ENCODE measurements at regions not wholly inside any gene's neighbourhood (a gene's known extent, or its start where the extent isn't known, plus 50 kb on each side); places are given as distances from the start of the nearest gene placed in this dataset.

- H3K4me1 Mint-ChIP-seq (ENCODE audit: low read depth, unreplicated experiment) = no peaks in the 10 kb centered on the region
- no peak overlapping the region for H3K4me3 Mint-ChIP-seq (ENCODE audit: unreplicated experiment)
- Histone ChIP-seq H3K9me3 (no peaks in the 10 kb centered on the region), H3K36me3 (ENCODE audit: control insufficient read depth, insufficient read depth, low read length) (no peaks in the 10 kb centered on the region), H3K4me3 (ENCODE audit: low read depth, low read length) (no peak overlapping the region), H3K27me3 (replicated peaks; ENCODE audit: control insufficient read depth, insufficient read depth, low read length) (no peaks in the 10 kb centered on the region), H3K4me1 (no peaks in the 10 kb centered on the region)
- no peaks in the 10 kb centered on the region for H3K27me3 Mint-ChIP-seq (ENCODE audit: insufficient read depth, unreplicated experiment)
- CTCF ChIA-PET = no interaction called here
- intact Hi-C loops (cut with micrococcal nuclease; ENCODE audit: unreplicated experiment) = no loop called here
- H3K9me3 Mint-ChIP-seq (ENCODE audit: unreplicated experiment) = no peaks in the 10 kb centered on the region
- POLR2A ChIA-PET = no interaction called here
- no peak for DNase-seq
- no peaks in the 10 kb centered on the region for H3K36me3 Mint-ChIP-seq (ENCODE audit: insufficient read depth, unreplicated experiment)
- BruUV-seq (replicated peaks) = no TSS peak
- H3K27ac Mint-ChIP-seq (ENCODE audit: unreplicated experiment) = no peak overlapping the region
- no peak for TF ChIP-seq CTCF (IDR thresholded peaks at IDR 0.05; ENCODE audit: insufficient read depth in 1 of 2, low read depth in 1 of 2, low read length in 1 of 2, severe bottlenecking in 1 of 2, unreplicated experiment in 1 of 2)
Measured at GRCh38 chr18:30616414-30616813, 426.1 kb downstream of the DSC3 start.

GRCh38 chr18:30613467-30613801 lies 429.1 kb downstream of the DSC3 start:
- H3K9me3 Mint-ChIP-seq (ENCODE audit: unreplicated experiment) = no peaks in the 10 kb centered on the region
- H3K4me3 Mint-ChIP-seq (ENCODE audit: unreplicated experiment) = no peak overlapping the region
- Histone ChIP-seq H3K36me3 (ENCODE audit: control insufficient read depth, insufficient read depth, low read length) (no peaks in the 10 kb centered on the region), H3K4me1 (no peaks in the 10 kb centered on the region), H3K27me3 (replicated peaks; ENCODE audit: control insufficient read depth, insufficient read depth, low read length) (no peaks in the 10 kb centered on the region), H3K9me3 (no peaks in the 10 kb centered on the region), H3K4me3 (ENCODE audit: low read depth, low read length) (no peak overlapping the region)
- BruUV-seq (replicated peaks) = no TSS peak
- TF ChIP-seq CTCF (IDR thresholded peaks at IDR 0.05; ENCODE audit: insufficient read depth in 1 of 2, low read depth in 1 of 2, low read length in 1 of 2, severe bottlenecking in 1 of 2, unreplicated experiment in 1 of 2) = no peak
- no peaks in the 10 kb centered on the region for H3K36me3 Mint-ChIP-seq (ENCODE audit: insufficient read depth, unreplicated experiment)
- CTCF ChIA-PET = no interaction called here
- no peaks in the 10 kb centered on the region for H3K4me1 Mint-ChIP-seq (ENCODE audit: low read depth, unreplicated experiment)
- no peaks in the 10 kb centered on the region for H3K27me3 Mint-ChIP-seq (ENCODE audit: insufficient read depth, unreplicated experiment)
- H3K27ac Mint-ChIP-seq (ENCODE audit: unreplicated experiment) = no peak overlapping the region
- POLR2A ChIA-PET = no interaction called here
- no peak for DNase-seq
- intact Hi-C loops (cut with micrococcal nuclease; ENCODE audit: unreplicated experiment) = no loop called here

- Mint-ChIP-seq H3K9me3 (ENCODE audit: unreplicated experiment) (no peaks in the 10 kb centered on the region), H3K36me3 (ENCODE audit: insufficient read depth, unreplicated experiment) (no peaks in the 10 kb centered on the region), H3K27ac (ENCODE audit: unreplicated experiment) (no peak overlapping the region), H3K27me3 (ENCODE audit: insufficient read depth, unreplicated experiment) (no peaks in the 10 kb centered on the region), H3K4me3 (ENCODE audit: unreplicated experiment) (no peak overlapping the region), H3K4me1 (ENCODE audit: low read depth, unreplicated experiment) (no peaks in the 10 kb centered on the region)
- POLR2A ChIA-PET = no interaction called here
- TF ChIP-seq CTCF (IDR thresholded peaks at IDR 0.05; ENCODE audit: insufficient read depth in 1 of 2, low read depth in 1 of 2, low read length in 1 of 2, severe bottlenecking in 1 of 2, unreplicated experiment in 1 of 2) = no peak
- H3K36me3 ChIP-seq (ENCODE audit: control insufficient read depth, insufficient read depth, low read length) = no peaks in the 10 kb centered on the region
- H3K9me3 ChIP-seq = no peaks in the 10 kb centered on the region
- intact Hi-C loops (cut with micrococcal nuclease; ENCODE audit: unreplicated experiment) = no loop called here
- no TSS peak for BruUV-seq (replicated peaks)
- CTCF ChIA-PET = no interaction called here
- no peaks in the 10 kb centered on the region for H3K27me3 ChIP-seq (replicated peaks; ENCODE audit: control insufficient read depth, insufficient read depth, low read length)
- no peaks in the 10 kb centered on the region for H3K4me1 ChIP-seq
- DNase-seq = no peak
- H3K4me3 ChIP-seq (ENCODE audit: low read depth, low read length) = no peak overlapping the region
Measured at GRCh38 chr18:30601541-30601940, 441.0 kb downstream of the DSC3 start.
